Ascending aorta (tissue), 2 donors: ENCODE measurements at regions not wholly inside any gene's neighbourhood (a gene's known extent, or its start where the extent isn't known, plus 50 kb on each side); places are given as distances from the start of the nearest gene placed in this dataset.

ENCODE experiments used
- DNase-seq, 2 donors: peaks; one replicate each; pipeline ENCODE4 v3.0.0-alpha.2; 2019; ENCODE audit warnings: low spot score in 2 of 2
- H3K27ac ChIP-seq, 2 donors: fragments of 200-600 bp; sonication (generic); one replicate each; pipeline ENCODE4 v1.5.1; 2016 to 2017; ENCODE audit warnings: mild to moderate bottlenecking in 1 of 2
- H3K27me3 ChIP-seq: fragments of 200-600 bp; sonication (generic); one replicate; pipeline ENCODE4 v1.5.1; 2017
- H3K36me3 ChIP-seq, 2 donors: fragments of 200-600 bp; sonication (generic); one replicate each; pipeline ENCODE4 v1.5.1; 2016
- H3K4me1 ChIP-seq, 2 donors: fragments of 200-600 bp; sonication (generic); one replicate each; pipeline ENCODE4 v1.5.1; 2016 to 2017; ENCODE audit warnings: mild to moderate bottlenecking in 1 of 2
- H3K4me3 ChIP-seq, 2 donors: fragments of 200-600 bp; sonication (generic); one replicate each; pipeline ENCODE4 v1.5.1; 2016 to 2017; ENCODE audit warnings: mild to moderate bottlenecking in 1 of 2
- H3K9me3 ChIP-seq, 2 donors: fragments of 200-600 bp; sonication (generic); one replicate each; pipeline ENCODE4 v1.5.1; 2016
- intact Hi-C: fragments of 100-400 bp; cut with DNase I; formaldehyde crosslinking; loops from one replicate; pipeline ENCODE4 v1.15.1; 2023
- TF ChIP-seq, protein P1 (sequence below), 3 experiments: fragments of 200-600 bp in 2 of 3; fragments of 450-650 bp in 1 of 3; sonication (generic) in 2 of 3; IDR thresholded peaks; one replicate each; pipeline ENCODE4 v1.5.1; 2016 to 2019; ENCODE audit warnings: antibody characterized with exemption in 3 of 3, mild to moderate bottlenecking in 1 of 3, moderate library complexity in 1 of 3

DNA sequence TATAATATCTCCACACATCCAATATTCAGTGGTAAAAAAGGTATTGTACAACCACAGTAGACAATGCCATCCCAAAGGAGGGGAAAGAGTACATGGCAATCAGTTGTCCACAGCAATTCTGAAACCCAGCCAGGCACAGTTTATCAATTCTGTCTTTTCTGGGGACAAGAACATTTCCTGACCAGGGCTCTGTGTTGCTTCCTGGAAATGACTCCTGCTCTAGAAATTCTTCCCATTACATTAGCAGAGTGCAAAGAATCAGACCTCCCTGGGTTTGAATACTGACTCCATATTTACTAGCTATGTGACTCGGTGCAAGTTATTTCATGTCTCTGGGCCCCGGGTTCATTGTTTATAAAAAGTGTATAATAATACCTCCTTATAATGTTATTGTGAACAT is 220.4 kb upstream of the CFAP20DC start:
- Histone ChIP-seq H3K27me3 (no peaks in the 10 kb centered on the region), H3K36me3 (no peaks in the 10 kb centered on the region), H3K9me3 (no peaks in the 10 kb centered on the region), H3K27ac (no peak overlapping the region), H3K4me1 (no peaks in the 10 kb centered on the region), H3K4me3 (no peak overlapping the region)
- TF ChIP-seq, protein P1, sequence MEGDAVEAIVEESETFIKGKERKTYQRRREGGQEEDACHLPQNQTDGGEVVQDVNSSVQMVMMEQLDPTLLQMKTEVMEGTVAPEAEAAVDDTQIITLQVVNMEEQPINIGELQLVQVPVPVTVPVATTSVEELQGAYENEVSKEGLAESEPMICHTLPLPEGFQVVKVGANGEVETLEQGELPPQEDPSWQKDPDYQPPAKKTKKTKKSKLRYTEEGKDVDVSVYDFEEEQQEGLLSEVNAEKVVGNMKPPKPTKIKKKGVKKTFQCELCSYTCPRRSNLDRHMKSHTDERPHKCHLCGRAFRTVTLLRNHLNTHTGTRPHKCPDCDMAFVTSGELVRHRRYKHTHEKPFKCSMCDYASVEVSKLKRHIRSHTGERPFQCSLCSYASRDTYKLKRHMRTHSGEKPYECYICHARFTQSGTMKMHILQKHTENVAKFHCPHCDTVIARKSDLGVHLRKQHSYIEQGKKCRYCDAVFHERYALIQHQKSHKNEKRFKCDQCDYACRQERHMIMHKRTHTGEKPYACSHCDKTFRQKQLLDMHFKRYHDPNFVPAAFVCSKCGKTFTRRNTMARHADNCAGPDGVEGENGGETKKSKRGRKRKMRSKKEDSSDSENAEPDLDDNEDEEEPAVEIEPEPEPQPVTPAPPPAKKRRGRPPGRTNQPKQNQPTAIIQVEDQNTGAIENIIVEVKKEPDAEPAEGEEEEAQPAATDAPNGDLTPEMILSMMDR (IDR thresholded peaks at IDR 0.05), result no peak
- intact Hi-C loops, result no loop called here
- no peak for DNase-seq

GRCh38 chr3:59268170-59268569 is 218.3 kb upstream of the CFAP20DC start:
- H3K36me3 ChIP-seq, result no peaks in the 10 kb centered on the region
- no peak overlapping the region for H3K27ac ChIP-seq
- TF ChIP-seq, protein P1 (IDR thresholded peaks at IDR 0.05), result no peak
- no peak overlapping the region for H3K4me3 ChIP-seq
- intact Hi-C loops, result no loop called here
- H3K27me3 ChIP-seq, result no peaks in the 10 kb centered on the region
- H3K9me3 ChIP-seq, result no peaks in the 10 kb centered on the region
- no peaks in the 10 kb centered on the region for H3K4me1 ChIP-seq
- DNase-seq, result no peak

DNA sequence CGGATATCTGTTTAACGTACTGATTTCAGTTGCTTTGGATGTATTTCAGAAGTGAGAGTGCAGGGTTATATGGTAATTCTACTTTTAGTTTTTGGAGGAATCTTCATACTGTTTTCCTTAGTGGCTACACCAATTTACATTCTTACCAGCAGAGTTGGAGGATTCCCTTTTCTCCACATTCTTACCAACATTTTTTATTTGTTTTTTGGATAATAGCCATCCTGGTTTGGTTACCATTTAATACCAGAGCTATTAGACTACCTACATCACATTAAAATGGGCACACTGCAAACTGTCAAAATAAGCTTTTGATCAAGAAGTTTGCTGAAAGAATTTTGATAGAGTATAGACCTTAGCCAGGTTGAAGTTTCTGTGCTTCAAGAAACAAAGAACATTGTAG is 217.2 kb upstream of the CFAP20DC start:
- Histone ChIP-seq H3K36me3 (no peaks in the 10 kb centered on the region), H3K27ac (no peak overlapping the region), H3K4me3 (no peak overlapping the region), H3K27me3 (no peaks in the 10 kb centered on the region), H3K9me3 (no peaks in the 10 kb centered on the region), H3K4me1 (no peaks in the 10 kb centered on the region)
- intact Hi-C loops, result no loop called here
- no peak for DNase-seq
- TF ChIP-seq, protein P1 (IDR thresholded peaks at IDR 0.05), result no peak

DNA sequence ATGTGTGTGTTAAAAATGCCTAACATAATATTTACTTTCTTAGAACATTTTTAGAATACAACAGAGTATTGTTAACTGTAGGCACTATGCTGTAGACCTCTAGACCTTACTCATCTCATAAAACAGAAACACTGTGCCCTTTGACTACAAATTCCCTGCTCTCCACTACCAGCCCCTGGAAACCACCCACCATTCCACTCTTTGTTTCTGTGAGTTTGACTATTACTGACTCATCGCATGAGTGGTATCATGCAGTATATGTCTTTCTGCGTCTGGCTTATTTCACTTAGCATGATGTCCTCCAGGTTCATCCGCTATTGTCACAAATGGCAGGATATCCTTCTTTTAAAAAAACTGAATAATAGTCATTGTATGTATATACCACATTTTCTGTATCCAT is 216.7 kb upstream of the CFAP20DC start:
- H3K4me3 ChIP-seq, result no peak overlapping the region
- intact Hi-C loops, result no loop called here

DNA sequence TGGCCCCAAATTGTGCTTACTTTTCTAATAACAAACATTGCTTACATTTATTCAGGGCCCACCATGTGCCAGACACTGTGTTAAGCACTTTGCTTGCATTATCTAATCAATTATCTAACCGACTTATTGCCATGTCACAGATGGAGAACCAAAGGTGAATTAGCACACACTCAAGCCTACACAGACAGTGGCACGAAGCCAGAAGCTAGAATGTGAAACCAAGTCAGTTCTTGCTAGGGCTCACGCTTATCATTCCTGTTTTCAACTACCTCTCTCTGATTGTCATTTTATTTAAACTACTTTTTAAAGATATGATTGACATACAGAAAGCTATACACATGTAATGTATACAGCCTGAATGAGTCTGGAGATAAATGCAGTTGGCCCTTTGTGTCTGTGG is 215.7 kb upstream of the CFAP20DC start:
- Histone ChIP-seq H3K27me3 (no peaks in the 10 kb centered on the region), H3K4me1 (no peaks in the 10 kb centered on the region), H3K27ac (no peak overlapping the region), H3K4me3 (no peak overlapping the region), H3K36me3 (no peaks in the 10 kb centered on the region), H3K9me3 (no peaks in the 10 kb centered on the region)
- no peak for DNase-seq
- TF ChIP-seq, protein P1 (IDR thresholded peaks at IDR 0.05), result no peak
- intact Hi-C loops, result no loop called here

More for the DNA sequence above, 216.7 kb upstream of the CFAP20DC start:
- DNase-seq, result no peak
- H3K36me3 ChIP-seq, result no peaks in the 10 kb centered on the region
- no peaks in the 10 kb centered on the region for H3K27me3 ChIP-seq
- no peaks in the 10 kb centered on the region for H3K4me1 ChIP-seq
- TF ChIP-seq, protein P1 (IDR thresholded peaks at IDR 0.05), result no peak
- H3K27ac ChIP-seq, result no peak overlapping the region
- no peaks in the 10 kb centered on the region for H3K9me3 ChIP-seq

DNA sequence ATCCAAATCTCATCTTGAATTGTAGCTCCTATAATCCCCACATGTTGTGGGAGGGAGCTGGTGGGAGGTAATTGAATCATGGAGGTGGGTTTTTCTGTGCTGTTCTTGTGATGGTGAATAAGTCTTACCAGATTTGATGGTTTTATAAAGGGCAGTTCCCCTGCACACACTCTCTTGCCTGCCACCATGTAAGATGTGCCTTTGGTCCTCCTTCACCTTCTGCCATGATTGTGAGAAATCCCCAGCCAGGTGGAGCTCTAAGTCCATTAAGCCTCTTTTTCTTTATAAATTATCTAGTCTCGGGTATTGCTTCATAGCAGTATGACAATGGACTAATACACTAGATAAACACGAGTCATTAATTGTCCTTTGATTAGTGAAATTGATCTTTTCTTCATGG is 214.5 kb upstream of the CFAP20DC start:
- no peaks in the 10 kb centered on the region for H3K9me3 ChIP-seq
- no peak for DNase-seq
- H3K27me3 ChIP-seq, result no peaks in the 10 kb centered on the region
- H3K36me3 ChIP-seq, result no peaks in the 10 kb centered on the region
- TF ChIP-seq, protein P1 (IDR thresholded peaks at IDR 0.05), result no peak
- no peak overlapping the region for H3K27ac ChIP-seq
- H3K4me3 ChIP-seq, result no peak overlapping the region
- intact Hi-C loops, result no loop called here
- H3K4me1 ChIP-seq, result no peaks in the 10 kb centered on the region
